ENCODE measurements at regions not wholly inside any gene's neighbourhood (a gene's known extent, or its start where the extent isn't known, plus 50 kb on each side); places are given as distances from the start of the nearest gene placed in this dataset.

GRCh38 chr18:42137693-42138375, 182.8 kb downstream of the PIK3C3 start:
- DNase-seq (ENCODE audit: low read depth): no peak

GRCh38 chr18:42141439-42141838, 186.4 kb downstream of the PIK3C3 start:
- DNase-seq (ENCODE audit: low read depth): no peak

GRCh38 chr18:42155024-42155423, 200.0 kb downstream of the PIK3C3 start:
- no peak for DNase-seq (ENCODE audit: low read depth)

DNA sequence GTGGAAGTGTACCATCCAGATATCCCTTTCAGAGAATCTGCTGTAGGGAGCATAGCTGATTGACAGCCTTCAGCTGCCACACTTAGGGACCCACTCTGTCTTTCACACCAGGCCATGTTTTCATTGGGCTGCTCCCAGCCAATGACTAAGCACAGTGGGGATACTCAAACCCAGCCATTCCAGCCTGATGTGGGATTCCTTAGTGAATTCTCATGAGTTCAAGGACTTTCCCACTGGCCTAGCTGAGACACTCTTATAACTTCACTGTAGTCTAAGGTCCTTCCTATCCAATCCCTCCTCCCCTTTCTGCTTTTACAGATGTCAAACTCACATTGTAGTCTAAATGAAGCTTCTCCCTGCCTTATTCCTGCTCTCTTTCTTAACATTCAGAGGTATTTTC, 201.2 kb downstream of the PIK3C3 start:
- DNase-seq (ENCODE audit: low read depth): no peak

DNA sequence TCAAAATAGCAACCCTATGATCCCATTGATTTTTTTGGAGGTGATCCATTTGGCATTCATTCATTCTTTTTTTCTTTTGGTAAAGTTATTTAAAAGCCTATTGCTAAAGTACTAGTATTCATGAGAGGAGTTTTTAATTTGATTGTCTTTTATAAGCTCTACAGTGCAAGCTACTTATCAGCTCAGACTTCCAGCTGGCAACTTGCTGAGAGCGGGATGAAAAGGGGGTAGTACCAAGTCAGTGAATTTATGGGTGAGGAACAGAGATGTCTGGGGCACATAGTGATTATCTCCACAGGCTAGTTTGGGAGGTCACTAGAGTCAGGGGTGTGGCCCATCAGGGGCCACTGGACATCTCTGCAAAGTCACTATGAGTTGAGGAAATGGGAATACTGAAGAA, 202.4 kb downstream of the PIK3C3 start:
- DNase-seq (ENCODE audit: low read depth): no peak

GRCh38 chr18:42157878-42158277, 202.8 kb downstream of the PIK3C3 start:
- no peak for DNase-seq (ENCODE audit: low read depth)

DNA sequence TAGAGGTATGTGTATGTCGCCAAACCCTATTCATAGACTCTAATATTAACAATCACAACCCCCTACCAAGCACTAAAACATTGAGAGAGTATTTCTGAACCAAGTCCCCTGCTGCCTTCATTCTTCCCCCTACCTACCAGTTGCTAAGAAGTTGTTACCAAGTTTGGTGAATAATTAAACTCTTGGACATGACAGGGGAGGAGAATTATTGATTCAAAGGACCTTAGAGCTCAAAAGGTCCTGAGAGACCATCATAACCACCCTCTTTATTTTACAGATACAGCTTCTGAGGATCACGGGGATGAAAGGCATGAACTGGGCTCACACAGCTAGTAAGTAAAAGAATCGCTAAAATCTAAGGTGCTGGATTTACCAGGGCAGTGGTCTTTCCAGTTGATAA, 204.1 kb downstream of the PIK3C3 start:
- DNase-seq (ENCODE audit: low read depth): no peak

- DNase-seq (ENCODE audit: low read depth): no peak
Measured at GRCh38 chr18:42163321-42163720, 208.3 kb downstream of the PIK3C3 start.

DNA sequence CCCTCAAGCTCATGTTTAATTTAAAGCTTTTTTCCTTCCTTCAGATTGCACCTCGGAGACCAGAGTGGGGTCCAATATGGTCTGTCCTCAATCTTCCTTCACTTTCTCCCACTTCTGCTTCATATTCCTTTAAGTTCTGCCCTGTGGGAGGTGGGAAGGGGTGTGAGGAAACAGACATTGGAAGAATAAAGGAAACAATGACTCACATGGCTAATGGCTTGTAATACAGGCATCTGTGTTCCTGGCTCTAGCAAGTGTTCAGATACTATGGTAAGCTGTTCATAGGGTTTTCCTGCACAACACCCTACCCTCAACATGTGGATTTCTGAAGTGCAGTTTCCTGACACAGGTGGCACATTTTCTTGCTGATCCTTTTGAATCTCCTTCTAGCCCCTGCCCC, 209.5 kb downstream of the PIK3C3 start:
- DNase-seq (ENCODE audit: low read depth): no peak

DNA sequence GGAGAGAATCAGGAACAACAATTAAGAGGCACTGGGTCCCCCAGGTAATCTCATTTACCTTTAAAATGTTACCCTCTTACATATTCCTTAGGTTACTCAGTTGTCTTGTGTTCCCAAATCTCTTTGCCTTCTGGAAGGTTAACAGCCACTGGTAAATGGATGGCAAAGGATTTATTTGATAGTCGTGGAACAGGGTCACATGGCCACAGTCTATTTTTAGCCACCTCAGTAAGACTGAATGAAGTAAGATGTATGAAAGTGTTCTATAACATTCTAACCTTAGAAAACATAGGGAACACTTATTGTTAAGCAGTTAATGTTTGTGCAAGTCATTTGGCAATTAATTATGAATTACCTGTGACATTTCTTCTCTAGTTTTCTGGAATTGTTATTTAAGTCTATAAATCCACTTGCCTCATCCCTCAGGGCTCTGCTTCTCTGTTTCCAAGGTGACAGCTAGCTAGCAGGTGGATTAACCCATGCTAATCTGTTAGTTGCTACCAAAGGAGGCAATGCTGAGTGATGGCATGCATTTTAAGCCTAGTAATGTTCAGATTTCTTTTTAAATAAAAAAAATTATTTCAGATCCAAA, 211.0 kb downstream of the PIK3C3 start:
- DNase-seq (ENCODE audit: low read depth): no peak

DNA sequence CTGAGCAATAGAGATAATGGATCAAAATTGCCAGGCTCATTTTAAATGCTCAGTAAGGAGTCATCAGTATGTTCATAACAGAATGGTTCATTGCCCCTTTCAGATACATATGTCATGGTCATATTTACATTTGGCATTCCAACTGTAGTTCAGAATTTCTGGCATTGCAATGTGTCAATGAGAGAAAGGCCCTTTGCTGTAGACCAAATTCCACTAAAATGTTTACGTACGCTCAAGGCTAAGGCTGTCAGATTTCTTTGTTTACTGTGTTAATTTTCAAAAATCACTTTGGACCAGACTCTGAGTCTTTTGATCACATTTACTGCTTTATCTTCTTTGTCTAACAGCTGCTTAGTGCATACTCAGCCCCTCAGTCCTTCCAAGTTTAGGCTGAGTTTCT, 213.5 kb downstream of the PIK3C3 start:
- DNase-seq (ENCODE audit: low read depth): no peak

- DNase-seq (ENCODE audit: low read depth): no peak
Measured at GRCh38 chr18:42168907-42169306, 213.9 kb downstream of the PIK3C3 start.

GRCh38 chr18:42174909-42175308, 219.9 kb downstream of the PIK3C3 start:
- no peak for DNase-seq (ENCODE audit: low read depth)

- no peak for DNase-seq (ENCODE audit: low read depth)
Measured at GRCh38 chr18:42176599-42176998, 221.6 kb downstream of the PIK3C3 start.

GRCh38 chr18:42177390-42177789, 222.4 kb downstream of the PIK3C3 start:
- no peak for DNase-seq (ENCODE audit: low read depth)

DNA sequence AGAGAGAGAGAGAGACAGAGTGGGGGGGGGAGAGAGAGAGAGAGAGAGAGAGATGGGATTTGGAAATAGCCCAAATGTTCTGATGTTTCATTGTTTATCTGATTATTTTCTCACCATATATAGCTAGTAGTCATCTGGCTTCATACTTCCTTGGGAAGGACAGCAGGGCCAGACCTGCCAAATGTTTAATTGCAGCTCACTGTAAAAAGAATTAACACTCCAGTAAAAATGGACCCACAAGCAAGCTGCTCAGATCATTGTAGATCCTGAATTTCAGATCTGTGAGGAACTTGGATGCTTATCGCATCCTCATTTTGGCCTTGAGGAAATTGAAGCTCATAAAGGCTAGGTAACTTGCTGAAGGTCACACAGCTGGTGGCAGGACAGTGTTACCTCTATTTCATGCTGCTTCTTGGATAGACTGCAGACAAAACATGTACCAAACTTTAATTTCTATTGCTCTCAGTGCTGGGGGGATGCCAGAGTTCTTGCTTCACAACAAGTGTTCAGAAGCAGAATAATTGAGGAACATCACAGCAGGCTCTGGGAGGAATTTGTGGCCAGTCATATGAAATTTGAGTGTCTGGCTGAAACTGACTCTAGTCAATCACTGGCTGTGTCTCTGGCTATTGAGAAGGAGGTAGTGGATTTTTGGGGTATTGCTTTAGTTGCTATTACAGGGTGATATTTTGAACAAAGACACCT, 223.5 kb downstream of the PIK3C3 start:
- no peak for DNase-seq (ENCODE audit: low read depth)

DNA sequence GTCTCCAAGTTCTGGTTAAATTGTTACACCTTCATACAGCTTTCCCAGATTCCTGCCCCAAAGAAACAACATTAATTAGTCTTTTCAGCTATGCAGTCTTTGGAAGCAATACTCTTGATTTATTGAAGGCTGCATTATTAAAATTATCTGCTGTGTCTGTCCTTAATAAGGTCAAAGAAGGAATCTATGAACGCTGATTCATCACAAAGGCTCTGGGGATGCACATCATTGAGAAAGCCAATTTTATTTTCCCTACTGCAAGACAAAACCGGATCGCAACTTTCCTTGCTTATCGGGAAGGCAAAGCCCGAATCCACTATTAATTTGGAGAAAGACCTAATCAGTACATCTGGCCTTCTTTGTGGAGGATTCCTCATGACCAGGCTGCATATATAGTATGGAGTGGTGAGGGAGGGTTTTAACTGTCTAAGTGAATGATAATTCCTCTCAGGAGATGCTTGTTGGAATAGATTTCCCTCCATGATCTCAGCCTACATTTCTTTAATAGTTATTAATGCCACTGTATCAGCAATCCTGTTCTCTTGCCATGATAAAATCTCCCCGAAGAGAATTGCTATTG, 224.6 kb downstream of the PIK3C3 start:
- DNase-seq (ENCODE audit: low read depth): no peak

DNA sequence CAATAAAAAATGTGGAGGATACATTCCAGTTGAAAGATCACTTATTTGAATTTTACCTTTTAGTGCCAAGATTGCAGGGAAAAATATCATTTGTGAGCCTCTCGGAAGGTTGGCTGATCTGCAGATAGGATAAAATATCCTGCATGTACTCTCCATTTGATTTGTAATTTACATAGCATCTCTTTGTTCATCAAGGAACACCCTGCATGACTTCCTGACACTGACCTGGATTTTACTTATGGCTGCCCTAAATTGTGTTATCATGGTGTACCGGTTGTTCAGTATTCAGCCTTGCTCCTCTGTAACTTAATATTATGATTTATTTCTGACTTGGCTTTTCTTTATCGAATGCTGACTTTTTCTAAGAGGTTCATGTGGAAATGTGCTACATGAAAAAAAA, 226.4 kb downstream of the PIK3C3 start:
- no peak for DNase-seq (ENCODE audit: low read depth)

GRCh38 chr18:42182728-42183700, 228.0 kb downstream of the PIK3C3 start:
- no peak for DNase-seq (ENCODE audit: low read depth)

- DNase-seq (ENCODE audit: low read depth): no peak
Measured at GRCh38 chr18:42183746-42184145, 228.7 kb downstream of the PIK3C3 start.

DNA sequence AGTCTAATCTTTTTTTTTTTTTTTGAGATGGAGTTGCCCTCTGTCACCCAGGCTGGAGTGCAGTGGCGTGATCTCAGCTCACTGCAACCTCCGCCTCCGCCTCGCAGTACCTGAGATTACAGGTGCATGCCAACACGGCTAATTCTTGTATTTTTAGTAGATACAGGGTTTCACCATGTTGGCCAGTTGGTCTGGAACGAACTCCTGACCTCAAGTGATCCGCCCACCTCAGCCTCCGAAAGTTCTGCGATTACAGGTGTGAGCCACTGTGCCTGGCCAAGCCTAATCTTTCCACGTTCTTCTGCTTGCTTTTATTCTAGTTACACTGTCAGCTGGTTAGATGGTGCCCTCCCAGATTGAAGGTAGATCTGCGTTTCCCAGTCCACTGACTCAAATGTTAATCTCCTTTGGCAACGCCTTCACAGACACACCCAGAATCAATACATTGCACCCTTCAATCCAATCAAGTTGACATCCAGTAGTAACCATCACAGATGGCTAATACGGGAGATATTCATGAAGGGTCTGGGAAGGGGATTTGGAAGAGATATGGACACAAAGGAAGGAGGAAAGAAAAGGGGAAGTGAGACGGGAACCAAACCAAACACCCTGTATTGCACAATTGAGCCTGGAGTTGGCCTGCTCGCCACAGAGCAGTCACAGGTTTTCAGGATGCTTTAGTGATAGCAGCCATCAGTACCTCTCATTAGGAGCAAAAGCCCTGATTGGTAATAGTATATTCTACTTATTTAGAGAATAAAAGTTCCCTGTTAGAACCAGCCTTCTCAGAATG, 229.8 kb downstream of the PIK3C3 start:
- no peak for DNase-seq (ENCODE audit: low read depth)
